ENCODE measurements at regions not wholly inside any gene's neighbourhood (a gene's known extent, or its start where the extent isn't known, plus 50 kb on each side); places are given as distances from the start of the nearest gene placed in this dataset.
A peak's percentile ranks its signal among the peaks of the same experiment; 100 is the strongest.

- intact Hi-C loops (cut with DNase I) = no loop called here
- H3K36me3 ChIP-seq = no peaks in the 10 kb centered on the region
- no peaks in the 10 kb centered on the region for H3K4me1 ChIP-seq
- no peak for DNase-seq
- H3K27ac ChIP-seq = no peak overlapping the region
- no peak overlapping the region for H3K4me3 ChIP-seq
- no peak for ATAC-seq
- no peaks in the 10 kb centered on the region for H3K9me3 ChIP-seq
- H3K27me3 ChIP-seq = no peaks in the 10 kb centered on the region
- no peak for TF ChIP-seq CTCF (IDR thresholded peaks at IDR 0.05)
These were observed 193.8 kb upstream of the RBPJ start for GRCh38 chr4:26126994-26127393.

GRCh38 chr4:26127851-26128337 is 192.9 kb upstream of the RBPJ start:
- no peaks in the 10 kb centered on the region for H3K27me3 ChIP-seq
- ATAC-seq (peak; percentile 85), DNase-seq (peak in 1 of 4 donors; percentile 45)
- H3K4me1 ChIP-seq = no peaks in the 10 kb centered on the region
- H3K9me3 ChIP-seq = no peaks in the 10 kb centered on the region
- no peaks in the 10 kb centered on the region for H3K36me3 ChIP-seq
- TF ChIP-seq CTCF (IDR thresholded peaks at IDR 0.05) = no peak
- no peak overlapping the region for H3K27ac ChIP-seq
- no peak overlapping the region for H3K4me3 ChIP-seq
- intact Hi-C loops (cut with DNase I) = no loop called here

- H3K36me3 ChIP-seq = no peaks in the 10 kb centered on the region
- intact Hi-C loops (cut with DNase I) = no loop called here
- no peaks in the 10 kb centered on the region for H3K27me3 ChIP-seq
- H3K4me1 ChIP-seq = no peaks in the 10 kb centered on the region
- ATAC-seq (no peak), DNase-seq (no peak)
- H3K27ac ChIP-seq = no peak overlapping the region
- H3K9me3 ChIP-seq = no peaks in the 10 kb centered on the region
- TF ChIP-seq CTCF (IDR thresholded peaks at IDR 0.05) = no peak
- H3K4me3 ChIP-seq = no peak overlapping the region
These were observed 190.6 kb upstream of the RBPJ start for GRCh38 chr4:26130173-26130572.

GRCh38 chr4:26130841-26131432 is 189.9 kb upstream of the RBPJ start:
- no peak overlapping the region for H3K27ac ChIP-seq
- intact Hi-C loops (cut with DNase I) = no loop called here
- ATAC-seq = no peak
- H3K9me3 ChIP-seq = no peaks in the 10 kb centered on the region
- no peak for TF ChIP-seq CTCF (IDR thresholded peaks at IDR 0.05)
- H3K27me3 ChIP-seq = no peaks in the 10 kb centered on the region
- H3K4me3 ChIP-seq = no peak overlapping the region
- H3K36me3 ChIP-seq = no peaks in the 10 kb centered on the region
- H3K4me1 ChIP-seq = no peaks in the 10 kb centered on the region
- no peak for DNase-seq

GRCh38 chr4:26131711-26132110 is 189.1 kb upstream of the RBPJ start:
- H3K4me1 ChIP-seq = no peaks in the 10 kb centered on the region
- ATAC-seq = no peak
- H3K9me3 ChIP-seq = no peaks in the 10 kb centered on the region
- TF ChIP-seq CTCF (IDR thresholded peaks at IDR 0.05) = no peak
- H3K27ac ChIP-seq = no peak overlapping the region
- H3K27me3 ChIP-seq = no peaks in the 10 kb centered on the region
- no peak for DNase-seq
- intact Hi-C loops (cut with DNase I) = no loop called here
- no peaks in the 10 kb centered on the region for H3K36me3 ChIP-seq
- H3K4me3 ChIP-seq = no peak overlapping the region

All from left lung (tissue), 4 donors.